DND-41 (cell line): ENCODE measurements at regions not wholly inside any gene's neighbourhood (a gene's known extent, or its start where the extent isn't known, plus 50 kb on each side); places are given as distances from the start of the nearest gene placed in this dataset.
"Not testable (repeated sequence)": the region's sequence is repeated elsewhere in the genome, so short reads cannot be mapped to it uniquely, and the experiment has no call there.

Source experiments
- ATAC-seq: fragments of 200-7000 bp; cut with Tn5 transposase; 3 replicates; pipeline ENCODE4 v1.9.1; 2021; ENCODE audit warnings: low read depth; ENCODE audit not compliant: insufficient read depth
- DNase-seq: peaks from one replicate; pipeline ENCODE4 v3.0.0-alpha.2; 2020
- H2AFZ ChIP-seq: 2 replicates; pipeline ENCODE4 v1.6.0; 2012; ENCODE audit warnings: low read depth, low read length
- H3K27ac ChIP-seq: 2 replicates; pipeline ENCODE4 v1.5.1; 2012; ENCODE audit warnings: low read length, inconsistent platforms
- H3K27me3 ChIP-seq: fragments of 200-600 bp; sonication (generic); 2 replicates; pipeline ENCODE4 v1.6.0; 2012; ENCODE audit warnings: low read length, mild to moderate bottlenecking, inconsistent platforms; ENCODE audit not compliant: insufficient read depth, poor library complexity
- H3K36me3 ChIP-seq: 2 replicates; pipeline ENCODE4 v1.5.1; 2012; ENCODE audit warnings: low read length, inconsistent platforms; ENCODE audit not compliant: insufficient read depth
- H3K4me1 ChIP-seq: 2 replicates; pipeline ENCODE4 v1.5.1; 2012; ENCODE audit warnings: mild to moderate bottlenecking, low read length; ENCODE audit not compliant: insufficient read depth
- H3K4me2 ChIP-seq: 2 replicates; pipeline ENCODE4 v1.6.0; 2012; ENCODE audit warnings: mild to moderate bottlenecking, moderate library complexity, low read length, inconsistent platforms; ENCODE audit not compliant: insufficient read depth
- H3K4me3 ChIP-seq, 2 experiments: fragments of 200-600 bp in 1 of 2; shearing (Covaris generic) in 1 of 2; 2 replicates each; pipeline ENCODE4 v1.5.1; 2012 to 2016; ENCODE audit warnings: inconsistent platforms in 2 of 2, low read length in 2 of 2, mild to moderate bottlenecking in 2 of 2, low read depth in 1 of 2, moderate library complexity in 1 of 2
- H3K79me2 ChIP-seq: 2 replicates; pipeline ENCODE4 v1.6.0; 2012; ENCODE audit warnings: low read length, inconsistent platforms; ENCODE audit not compliant: insufficient read depth
- H3K9ac ChIP-seq: 2 replicates; pipeline ENCODE4 v1.6.0; 2012; ENCODE audit warnings: low read depth, mild to moderate bottlenecking, inconsistent platforms, low read length, moderate library complexity
- H3K9me3 ChIP-seq: 2 replicates; pipeline ENCODE4 v1.5.1; 2012; ENCODE audit warnings: low read length, moderate library complexity, mild to moderate bottlenecking, inconsistent platforms; ENCODE audit not compliant: insufficient read depth, severe bottlenecking
- H4K20me1 ChIP-seq: 2 replicates; pipeline ENCODE4 v1.6.0; 2012; ENCODE audit warnings: low read length; ENCODE audit not compliant: insufficient read depth
- EZH2 ChIP-seq: IDR thresholded peaks from 3 replicates; pipeline ENCODE4 v1.6.1; 2012; ENCODE audit warnings: borderline replicate concordance, low read depth, mild to moderate bottlenecking, moderate library complexity, low read length, inconsistent platforms; ENCODE audit not compliant: severe bottlenecking
- TF ChIP-seq, protein P1 (sequence below): IDR thresholded peaks from 2 replicates; pipeline ENCODE4 v1.5.1; 2012; ENCODE audit warnings: borderline replicate concordance, low read length, moderate library complexity, mild to moderate bottlenecking; ENCODE audit not compliant: poor library complexity, severe bottlenecking; ENCODE audit errors: extremely low read depth

DNA sequence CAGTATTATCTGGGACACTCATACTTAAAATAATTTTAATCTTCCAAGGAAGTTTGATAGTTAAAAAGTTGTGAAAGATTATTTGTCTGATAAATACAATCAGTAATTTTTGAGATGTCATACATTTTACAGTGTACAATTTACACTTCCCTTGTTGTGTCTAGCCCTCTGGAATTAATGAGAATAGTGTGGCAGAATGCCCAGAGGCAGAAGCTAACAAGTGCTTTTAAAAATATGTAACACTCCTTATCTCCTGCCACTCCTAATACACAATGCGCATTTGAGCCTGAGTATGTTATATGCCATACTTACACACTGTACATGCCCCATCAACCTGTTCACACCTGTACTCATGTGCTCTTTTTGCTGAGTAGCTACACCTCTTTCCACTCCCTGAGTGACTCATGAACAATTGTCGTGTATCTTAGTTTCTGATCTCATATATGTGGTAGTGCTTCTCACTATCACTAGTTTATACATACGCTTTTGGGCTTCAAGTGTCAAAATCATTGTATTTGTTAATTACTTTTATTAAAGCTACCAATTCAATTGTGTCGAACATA is 106.9 kb upstream of the GNAI1 start:
- TF ChIP-seq EZH2 = no peak
- TF ChIP-seq, protein P1, sequence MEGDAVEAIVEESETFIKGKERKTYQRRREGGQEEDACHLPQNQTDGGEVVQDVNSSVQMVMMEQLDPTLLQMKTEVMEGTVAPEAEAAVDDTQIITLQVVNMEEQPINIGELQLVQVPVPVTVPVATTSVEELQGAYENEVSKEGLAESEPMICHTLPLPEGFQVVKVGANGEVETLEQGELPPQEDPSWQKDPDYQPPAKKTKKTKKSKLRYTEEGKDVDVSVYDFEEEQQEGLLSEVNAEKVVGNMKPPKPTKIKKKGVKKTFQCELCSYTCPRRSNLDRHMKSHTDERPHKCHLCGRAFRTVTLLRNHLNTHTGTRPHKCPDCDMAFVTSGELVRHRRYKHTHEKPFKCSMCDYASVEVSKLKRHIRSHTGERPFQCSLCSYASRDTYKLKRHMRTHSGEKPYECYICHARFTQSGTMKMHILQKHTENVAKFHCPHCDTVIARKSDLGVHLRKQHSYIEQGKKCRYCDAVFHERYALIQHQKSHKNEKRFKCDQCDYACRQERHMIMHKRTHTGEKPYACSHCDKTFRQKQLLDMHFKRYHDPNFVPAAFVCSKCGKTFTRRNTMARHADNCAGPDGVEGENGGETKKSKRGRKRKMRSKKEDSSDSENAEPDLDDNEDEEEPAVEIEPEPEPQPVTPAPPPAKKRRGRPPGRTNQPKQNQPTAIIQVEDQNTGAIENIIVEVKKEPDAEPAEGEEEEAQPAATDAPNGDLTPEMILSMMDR = no peak
- no peaks in the 10 kb centered on the region for H4K20me1 ChIP-seq
- H3K4me3 ChIP-seq = no peak overlapping the region
- H3K4me1 ChIP-seq = no peaks in the 10 kb centered on the region
- H3K9ac ChIP-seq = no peak overlapping the region
- no peak overlapping the region for H2AFZ ChIP-seq
- no peak for DNase-seq
- no peak for ATAC-seq
- H3K79me2 ChIP-seq = no peaks in the 10 kb centered on the region
- H3K27me3 ChIP-seq = no peaks in the 10 kb centered on the region
- H3K27ac ChIP-seq = no peak overlapping the region
- no peaks in the 10 kb centered on the region for H3K36me3 ChIP-seq
- no peak overlapping the region for H3K4me2 ChIP-seq
- H3K9me3 ChIP-seq = no peaks in the 10 kb centered on the region

DNA sequence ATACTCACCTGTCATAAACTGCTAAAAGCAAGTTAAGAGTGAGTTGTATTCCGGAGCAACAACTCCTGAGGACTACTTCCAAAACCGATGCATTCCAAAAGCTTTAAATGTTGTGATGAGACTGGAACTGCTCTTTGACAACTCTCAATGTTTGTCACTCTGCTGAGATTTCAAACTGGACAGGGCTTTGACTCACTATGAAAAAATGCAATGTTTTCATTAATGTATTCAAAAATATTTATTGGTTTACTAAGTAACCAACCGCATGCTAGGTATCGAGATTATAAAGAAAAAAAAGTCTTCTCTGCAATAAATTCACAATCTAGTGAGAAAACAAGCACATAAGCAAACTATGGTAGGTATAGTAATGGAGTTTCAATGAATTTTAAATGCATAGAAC is 107.9 kb upstream of the GNAI1 start:
- no peak for DNase-seq
- no peaks in the 10 kb centered on the region for H3K4me1 ChIP-seq
- no peaks in the 10 kb centered on the region for H3K27me3 ChIP-seq
- ATAC-seq = no peak
- H3K9ac ChIP-seq = no peak overlapping the region
- no peaks in the 10 kb centered on the region for H3K36me3 ChIP-seq
- H3K27ac ChIP-seq = no peak overlapping the region
- no peak overlapping the region for H3K4me2 ChIP-seq
- no peak overlapping the region for H3K4me3 ChIP-seq
- no peaks in the 10 kb centered on the region for H3K9me3 ChIP-seq
- H3K79me2 ChIP-seq = no peaks in the 10 kb centered on the region
- no peaks in the 10 kb centered on the region for H4K20me1 ChIP-seq
- H2AFZ ChIP-seq = no peak overlapping the region
- TF ChIP-seq, protein P1 = no peak
- no peak for TF ChIP-seq EZH2

DNA sequence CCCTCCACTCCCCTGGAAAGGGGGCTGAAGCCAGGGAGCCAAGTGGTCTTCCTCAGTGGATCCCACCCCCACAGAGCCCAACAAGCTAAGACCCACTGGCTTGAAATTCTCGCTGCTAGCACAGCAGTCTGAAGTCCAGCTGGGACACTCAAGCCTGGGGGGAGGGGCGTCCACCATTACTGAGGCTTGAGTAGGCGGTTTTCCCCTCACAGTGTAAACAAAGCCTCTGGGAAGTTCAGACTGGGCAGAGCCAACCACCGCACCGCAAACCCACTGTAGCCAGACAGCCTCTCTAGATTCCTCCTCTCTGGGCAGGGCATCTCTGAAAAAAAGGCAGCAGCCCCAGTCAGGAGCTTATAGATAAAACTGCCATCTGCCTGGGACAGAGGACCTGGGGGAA is 114.4 kb upstream of the GNAI1 start:
- H3K9ac ChIP-seq, H3K36me3 ChIP-seq, H3K4me3 ChIP-seq, H3K9me3 ChIP-seq, H3K4me2 ChIP-seq, H4K20me1 ChIP-seq, ATAC-seq, H3K27me3 ChIP-seq, H3K79me2 ChIP-seq, H3K27ac ChIP-seq, H2AFZ ChIP-seq: not testable (repeated sequence)
- peaks cover 10% of the 10 kb centered on the region; the same call in 1 of the 2 replicates for H3K4me1 ChIP-seq
- DNase-seq = peak; percentile 5

DNA sequence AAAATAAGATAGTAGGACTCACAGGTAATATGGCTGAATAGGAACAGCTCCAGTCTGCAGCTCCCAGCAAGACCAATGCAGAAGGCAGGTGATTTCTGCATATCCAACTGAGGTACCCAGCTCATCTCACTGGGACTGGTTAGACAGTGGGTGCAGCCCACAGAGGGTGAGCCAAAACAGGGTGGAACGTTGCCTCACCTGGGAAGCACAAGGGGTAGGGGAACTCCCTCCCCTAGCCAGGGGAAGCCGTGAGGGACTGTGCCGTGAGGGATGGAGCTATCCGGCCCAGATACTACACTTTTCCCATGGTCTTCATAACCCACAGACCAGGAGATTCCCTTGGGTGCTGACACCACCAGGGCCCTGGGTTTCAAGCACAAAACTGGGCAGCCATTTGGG is 114.8 kb upstream of the GNAI1 start:
- not testable (repeated sequence) for H4K20me1 ChIP-seq, H3K9me3 ChIP-seq, H3K79me2 ChIP-seq, H3K27me3 ChIP-seq, ATAC-seq, H3K4me2 ChIP-seq, DNase-seq, H3K9ac ChIP-seq, H3K4me3 ChIP-seq, H3K36me3 ChIP-seq
- peaks cover 12% of the 10 kb centered on the region; the same call in 1 of the 2 replicates for H3K4me1 ChIP-seq
- H2AFZ ChIP-seq = 0 out of 2 replicates have a peak overlapping the region, but pooled peaks have one; percentile 28
- peak overlapping the region; percentile 39; the same call in 1 of the 2 replicates for H3K27ac ChIP-seq
